GM21423 (cell line): ENCODE measurements at regions not wholly inside any gene's neighbourhood (a gene's known extent, or its start where the extent isn't known, plus 50 kb on each side); places are given as distances from the start of the nearest gene placed in this dataset.

ENCODE experiments used
- ATAC-seq: cut with Tn5 transposase; IDR thresholded peaks from one replicate; pipeline ENCODE4 v1.9.1; 2021; ENCODE audit warnings: mild to moderate bottlenecking, moderate library complexity; ENCODE audit not compliant: unreplicated experiment

DNA sequence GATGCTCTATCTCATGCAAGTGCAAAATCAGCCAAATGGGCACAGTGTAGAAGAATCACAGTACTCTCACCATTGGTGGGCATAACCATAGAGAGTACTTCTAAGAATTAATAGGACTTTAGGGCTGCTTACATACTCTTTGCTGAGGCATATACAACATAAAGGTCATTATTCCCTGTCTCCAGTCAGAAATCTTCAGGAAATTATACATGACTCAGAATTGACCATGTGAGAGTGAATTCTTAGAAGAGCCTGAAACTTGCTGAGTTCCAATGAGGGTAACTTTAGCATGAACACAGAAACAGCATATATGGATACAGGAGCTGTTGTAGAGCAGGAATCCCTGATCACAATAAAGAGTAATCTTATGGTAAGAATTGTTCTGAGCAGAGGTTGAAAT, 498.7 kb downstream of the TENT5A start:
- ATAC-seq = no peak

GRCh38 chr6:81252231-81252630, 500.2 kb downstream of the TENT5A start:
- no peak for ATAC-seq

GRCh38 chr6:81246200-81246599, 506.3 kb downstream of the TENT5A start:
- ATAC-seq = no peak

GRCh38 chr6:81242624-81243023, 509.9 kb downstream of the TENT5A start:
- ATAC-seq = no peak

DNA sequence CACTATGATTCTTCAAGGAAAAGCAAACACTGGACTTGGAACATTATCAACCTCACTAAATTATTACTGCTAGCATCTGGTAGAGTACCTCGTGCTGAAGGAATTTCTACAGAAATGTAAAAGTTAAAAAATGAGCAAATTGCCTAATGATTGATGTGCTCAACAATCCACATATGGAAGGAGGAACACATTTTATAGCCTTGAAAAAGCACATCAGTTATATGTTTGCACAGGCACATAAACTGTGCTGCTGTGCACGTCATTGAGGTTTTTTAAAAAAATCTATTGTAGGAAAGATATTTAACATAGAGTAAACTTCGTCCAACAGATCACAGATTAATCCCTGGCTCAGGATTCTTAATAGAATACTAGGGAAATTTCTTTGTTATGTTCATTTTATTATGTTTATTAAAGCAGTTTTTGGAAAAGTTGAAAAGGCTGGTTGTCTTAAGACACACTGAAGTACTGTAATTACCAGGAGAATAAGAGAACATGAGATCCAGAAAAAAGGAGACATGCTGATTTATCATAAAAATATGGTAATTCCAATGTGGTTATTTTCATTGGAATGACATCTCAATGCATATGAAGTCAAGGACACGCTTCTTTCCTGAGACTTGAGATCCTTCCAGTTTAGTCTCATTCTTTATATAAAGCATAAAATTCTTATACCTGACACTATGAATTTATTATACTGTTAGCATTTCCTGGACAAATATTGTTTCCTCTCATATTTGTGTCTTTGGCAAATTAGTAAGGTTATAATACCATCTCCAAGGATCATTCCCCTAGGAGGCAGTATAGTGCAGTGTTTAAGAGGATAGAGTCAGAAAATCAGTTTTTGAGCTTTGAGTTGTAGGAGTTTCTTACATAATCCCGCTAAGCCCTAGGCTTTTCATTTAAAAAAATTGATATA, 511.1 kb downstream of the TENT5A start:
- no peak for ATAC-seq

DNA sequence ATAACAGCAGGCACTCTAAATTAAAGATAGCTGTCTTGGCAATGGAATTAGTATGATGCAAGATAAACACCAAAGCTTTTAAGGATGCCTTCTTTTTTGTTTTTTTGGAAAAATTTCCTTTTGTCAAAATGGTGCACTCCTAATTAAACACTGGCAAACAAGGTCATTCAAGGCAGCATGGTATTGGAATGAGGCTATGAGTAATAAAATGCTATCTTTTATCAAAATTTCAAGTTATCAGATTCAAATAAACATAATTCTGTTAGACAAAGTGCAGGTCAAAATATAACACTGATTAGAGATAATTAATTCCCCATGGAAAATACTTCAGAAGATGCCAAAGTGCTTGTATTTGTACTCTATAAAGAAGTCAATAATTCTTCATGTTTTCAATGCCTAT, 514.1 kb downstream of the TENT5A start:
- ATAC-seq = no peak

DNA sequence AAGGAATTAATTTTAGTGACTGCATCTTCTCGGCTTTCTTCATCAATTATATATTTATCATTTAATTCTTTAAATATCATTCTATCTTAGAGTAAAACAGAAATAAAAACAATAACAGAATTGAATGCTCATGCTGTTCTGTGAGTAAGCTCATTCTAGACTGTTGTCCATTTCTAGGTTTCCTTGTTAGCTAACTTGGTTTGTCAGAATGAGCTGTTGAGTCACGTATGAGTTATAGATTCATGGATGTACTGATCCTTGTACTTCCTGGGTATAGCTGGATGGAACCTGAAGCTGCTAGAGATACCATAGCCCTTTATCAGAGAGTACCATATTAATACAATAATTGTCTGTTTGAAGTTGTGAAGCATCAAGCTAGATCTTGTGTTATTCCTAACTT, 515.3 kb downstream of the TENT5A start:
- no peak for ATAC-seq

GRCh38 chr6:81235512-81235911, 517.0 kb downstream of the TENT5A start:
- no peak for ATAC-seq

DNA sequence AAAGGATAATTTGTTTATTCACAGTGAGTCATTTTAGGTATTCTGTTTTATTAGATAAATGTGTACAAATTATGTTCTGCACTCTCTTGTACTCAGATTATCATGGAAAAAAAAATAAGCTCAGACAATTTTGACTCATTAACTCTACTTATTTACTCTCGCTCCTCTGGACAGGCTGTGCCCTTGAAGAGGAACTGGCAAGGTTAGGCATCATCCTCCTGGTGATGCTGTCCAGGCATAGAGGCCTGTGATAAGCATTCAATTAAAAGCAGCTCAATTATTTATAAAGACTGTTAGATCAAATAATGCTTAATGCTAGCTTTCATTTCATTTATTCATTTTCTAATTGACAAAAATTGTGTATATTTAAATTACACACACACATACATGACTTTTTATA, 518.5 kb downstream of the TENT5A start:
- ATAC-seq = no peak

DNA sequence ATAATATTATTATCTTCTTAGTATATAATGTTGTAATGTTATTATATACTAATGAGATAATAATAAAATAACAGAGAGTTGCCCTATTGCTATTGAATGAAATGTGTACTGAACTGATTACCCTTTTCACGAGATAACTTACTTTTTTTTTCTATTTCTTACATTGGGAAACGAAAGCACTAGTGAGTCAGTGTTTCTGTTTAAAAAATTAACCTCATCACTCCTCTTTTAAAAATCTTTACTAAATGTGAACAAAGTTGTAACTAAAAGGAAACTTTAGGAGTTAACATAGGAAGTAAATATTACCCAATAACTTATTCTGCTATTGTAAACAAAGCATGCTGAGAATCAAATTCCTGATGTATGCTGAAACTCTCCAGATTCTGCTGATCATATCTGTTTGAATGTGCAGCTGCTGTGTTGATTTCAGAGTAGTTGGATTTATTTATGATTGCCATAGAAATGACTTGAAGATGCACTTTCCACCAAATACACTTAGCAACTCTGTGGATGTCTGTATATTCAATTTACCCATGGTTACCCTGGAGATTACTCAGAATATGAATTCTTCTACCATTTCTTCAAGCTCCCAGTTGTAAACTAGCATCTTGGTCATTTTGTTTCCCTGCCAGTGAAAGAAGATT, 523.4 kb downstream of the TENT5A start:
- ATAC-seq = no peak

GRCh38 chr6:81226957-81227356, 525.5 kb downstream of the TENT5A start:
- ATAC-seq = no peak

- no peak for ATAC-seq
Measured at GRCh38 chr6:81216668-81217067, 535.8 kb downstream of the TENT5A start.

- ATAC-seq = no peak
Measured at GRCh38 chr6:81215092-81215432, 537.4 kb downstream of the TENT5A start.

DNA sequence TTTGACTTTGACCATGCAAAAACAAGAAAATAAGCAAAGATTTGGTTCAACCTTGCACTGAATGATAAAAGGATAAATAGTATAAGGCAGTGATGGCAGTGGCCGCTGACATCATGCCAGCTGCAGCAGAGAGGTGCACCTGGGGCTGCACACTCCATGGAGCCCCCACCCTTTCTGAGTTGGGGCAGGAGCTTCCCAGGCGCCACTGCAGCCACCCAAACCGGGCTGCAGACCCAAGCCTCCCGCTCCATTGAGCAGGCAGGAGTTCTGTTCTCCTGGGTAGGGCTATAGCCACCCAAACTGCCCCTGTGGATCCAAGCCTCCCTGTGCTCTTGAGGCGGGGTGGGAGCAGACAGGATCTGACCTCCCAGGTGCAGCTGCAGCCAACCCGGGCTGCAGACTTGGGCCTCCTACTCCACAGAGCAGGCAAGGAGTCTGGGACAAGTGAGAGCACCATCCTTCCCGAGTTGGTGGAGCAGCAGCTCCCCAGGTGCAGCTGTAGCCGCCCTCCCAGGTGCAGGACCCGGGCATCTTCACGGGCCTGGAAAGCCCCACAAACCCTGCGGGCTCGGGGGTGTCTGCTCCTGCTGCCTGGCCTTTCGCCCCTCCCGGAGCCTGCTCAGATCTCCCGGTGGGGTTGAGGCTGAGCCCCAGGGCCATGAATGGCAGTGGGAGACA, 537.9 kb downstream of the TENT5A start:
- no peak for ATAC-seq

DNA sequence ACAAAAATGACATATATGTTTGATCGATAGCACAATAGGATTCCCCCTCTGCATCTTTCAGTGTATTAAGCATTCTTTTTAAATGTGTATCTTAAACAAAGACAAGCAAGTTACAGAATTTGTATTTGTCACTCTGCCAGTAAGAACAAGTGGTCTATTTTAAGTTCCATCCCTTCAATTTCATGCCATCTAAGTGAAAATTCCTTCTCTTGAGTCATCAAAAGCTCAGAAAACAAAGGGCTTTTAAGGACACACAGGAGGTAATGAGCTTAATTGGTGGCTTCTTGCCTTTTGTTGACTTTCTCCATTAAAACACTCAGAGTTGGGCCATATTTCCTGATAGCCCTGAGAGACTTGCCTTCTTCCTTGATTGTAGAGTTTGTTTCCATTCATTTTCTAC, 547.8 kb downstream of the TENT5A start:
- ATAC-seq = no peak

DNA sequence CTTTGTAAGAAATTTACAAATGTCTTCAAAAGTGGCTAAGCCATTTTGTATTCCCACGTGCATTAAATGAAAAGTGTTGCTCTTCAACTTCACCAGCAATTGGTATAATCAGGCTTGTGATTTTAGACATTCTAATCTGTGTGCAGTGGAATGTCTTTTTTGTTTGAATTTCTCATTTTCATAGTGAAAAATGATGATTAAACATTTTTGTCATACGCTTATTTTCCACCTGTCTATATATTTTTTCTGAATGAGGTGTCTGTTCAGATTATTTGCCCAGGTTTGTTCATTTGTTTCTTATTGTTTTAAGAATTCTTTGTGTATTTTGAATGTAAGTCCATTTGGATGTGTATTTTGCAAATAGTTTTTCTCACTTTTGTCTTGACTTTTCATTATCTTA, 558.1 kb downstream of the TENT5A start:
- no peak for ATAC-seq

GRCh38 chr6:81172056-81172740, 580.3 kb downstream of the TENT5A start:
- ATAC-seq = no peak

DNA sequence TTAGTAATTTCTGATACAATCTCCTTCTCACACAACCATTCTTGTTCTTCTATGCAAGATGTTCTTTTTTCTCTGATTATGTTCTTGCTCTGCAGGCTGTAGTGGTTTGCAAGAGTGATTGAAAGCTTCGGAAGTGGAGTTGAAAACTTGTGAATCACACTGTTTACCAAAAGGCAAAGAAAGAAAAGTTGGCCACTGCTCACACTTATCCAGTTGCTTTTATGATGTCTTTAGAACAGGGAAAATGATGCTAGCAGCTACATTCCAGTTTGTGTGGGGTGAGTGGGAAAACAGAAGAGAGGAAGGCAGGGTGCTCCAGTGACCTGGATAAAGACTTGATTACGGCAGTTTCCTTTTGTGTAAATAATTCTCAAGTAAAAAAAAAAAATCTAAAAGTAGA, 583.3 kb downstream of the TENT5A start:
- ATAC-seq = no peak

- no peak for ATAC-seq
Measured at GRCh38 chr6:81166770-81167169, 585.7 kb downstream of the TENT5A start.

DNA sequence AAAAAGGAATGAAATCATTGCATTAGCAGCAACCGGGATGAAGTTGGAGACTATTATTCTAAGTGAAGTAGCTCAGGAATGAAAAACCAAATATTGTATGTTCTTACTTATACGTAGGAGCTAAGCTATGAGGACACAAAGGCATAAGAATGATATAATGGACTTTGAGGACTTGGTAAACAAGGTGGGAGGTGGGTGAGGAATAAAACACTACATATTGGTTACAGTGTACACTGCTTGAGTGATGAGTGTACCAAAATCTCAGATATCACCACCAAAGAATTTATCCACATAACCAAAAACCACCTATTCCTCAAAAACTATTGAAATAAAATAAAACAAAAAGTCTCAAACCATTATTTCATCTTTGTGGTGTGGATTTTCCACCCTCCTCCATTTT, 593.5 kb downstream of the TENT5A start:
- no peak for ATAC-seq

- no peak for ATAC-seq
Measured at GRCh38 chr6:81148751-81149150, 603.7 kb downstream of the TENT5A start.
